HG03097 (cell line): ENCODE measurements at regions not wholly inside any gene's neighbourhood (a gene's known extent, or its start where the extent isn't known, plus 50 kb on each side); places are given as distances from the start of the nearest gene placed in this dataset.
"Not testable (repeated sequence)": the region's sequence is repeated elsewhere in the genome, so short reads cannot be mapped to it uniquely, and the experiment has no call there.

Experiments
- ATAC-seq: cut with Tn5 transposase; IDR thresholded peaks from one replicate; pipeline ENCODE4 v1.9.1; 2021; ENCODE audit not compliant: unreplicated experiment, low FRiP score

DNA sequence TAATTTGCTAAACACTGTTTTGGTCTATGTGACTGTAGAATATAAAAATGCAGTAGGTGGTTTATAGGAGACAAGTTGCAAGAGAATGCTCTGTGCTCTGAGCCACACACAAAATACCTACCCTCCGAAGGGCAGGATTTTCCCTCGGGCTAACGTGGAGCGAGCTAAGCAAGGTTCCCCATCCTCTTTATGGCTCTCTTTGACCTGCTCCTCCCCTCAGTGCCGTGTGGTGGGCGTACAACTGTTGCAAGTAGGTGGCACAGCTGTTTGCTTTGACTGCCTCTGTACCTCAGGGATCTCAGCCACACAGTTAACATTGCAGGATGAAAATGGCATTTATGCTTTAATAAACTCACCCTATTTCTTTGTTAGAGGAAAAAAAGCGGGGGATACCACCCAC, 339.1 kb downstream of the SATB1 start:
- no peak for ATAC-seq

DNA sequence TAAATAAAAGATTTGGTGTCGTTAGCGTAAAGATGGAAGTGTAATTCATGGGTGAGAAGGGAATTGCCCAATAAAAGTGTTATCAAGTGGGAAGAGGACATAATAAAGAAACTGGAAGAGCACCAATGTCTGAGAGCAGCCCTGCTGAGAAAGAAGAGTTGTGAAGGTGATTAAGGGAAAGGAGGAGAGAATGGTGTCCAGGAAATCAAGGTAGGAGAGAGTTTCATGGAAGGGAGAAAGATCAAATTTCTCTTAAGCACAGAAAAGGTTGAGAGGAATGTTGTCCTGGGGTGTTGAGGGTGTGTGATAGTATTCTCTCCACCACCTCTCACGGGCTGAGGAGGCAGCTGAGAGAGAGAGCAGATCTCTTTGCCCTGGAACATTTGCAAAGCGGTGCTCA, 339.7 kb downstream of the SATB1 start:
- ATAC-seq: no peak

DNA sequence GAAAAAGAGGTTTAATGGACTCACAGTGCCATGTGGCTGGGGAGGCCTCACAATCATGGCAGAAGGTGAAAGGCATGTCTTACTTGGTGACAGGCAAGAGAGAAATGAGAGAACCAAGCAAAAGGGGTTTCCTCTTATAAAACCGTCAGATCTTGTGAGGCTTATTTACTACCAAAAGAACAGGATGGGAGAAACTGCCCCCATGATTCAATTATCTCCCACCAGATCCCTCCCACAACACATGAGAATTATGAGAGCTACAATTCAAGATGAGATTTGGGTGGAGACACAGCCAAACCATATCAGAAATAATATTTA, 340.8 kb upstream of the TBC1D5 start:
- not testable (repeated sequence) for ATAC-seq

DNA sequence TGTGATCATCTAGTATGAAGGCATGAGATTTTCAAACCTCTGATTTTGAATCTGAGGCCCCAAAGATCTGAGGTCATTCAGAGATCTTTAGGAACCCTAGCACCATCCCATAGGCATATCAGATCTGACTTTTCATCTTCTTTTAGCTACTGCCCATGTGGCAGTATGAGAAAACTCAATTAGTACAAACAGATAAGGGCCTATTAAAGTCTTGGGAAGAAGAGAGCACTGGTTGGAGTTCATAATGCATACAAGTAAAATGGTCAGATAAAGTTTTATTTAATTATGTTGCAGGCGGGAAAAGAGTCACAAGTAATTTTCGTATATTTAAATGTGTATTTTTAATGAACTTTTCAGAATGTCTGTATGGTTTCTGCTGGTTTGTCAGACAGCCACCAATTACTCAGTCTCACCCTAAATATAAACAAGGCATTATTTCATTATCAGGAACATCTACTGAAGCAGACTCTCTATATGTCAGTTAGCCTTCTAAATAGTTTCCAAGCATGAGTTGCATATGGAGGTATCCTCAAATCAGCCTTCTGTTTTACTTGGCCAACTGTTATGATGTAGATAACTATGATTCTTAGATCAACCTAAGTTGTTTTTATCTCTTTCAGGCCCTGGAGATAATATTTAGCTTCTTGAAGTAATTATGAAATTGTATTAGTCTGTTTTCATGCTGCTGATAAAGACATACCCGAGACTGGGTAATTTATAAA, 340.3 kb upstream of the TBC1D5 start:
- ATAC-seq: no peak

DNA sequence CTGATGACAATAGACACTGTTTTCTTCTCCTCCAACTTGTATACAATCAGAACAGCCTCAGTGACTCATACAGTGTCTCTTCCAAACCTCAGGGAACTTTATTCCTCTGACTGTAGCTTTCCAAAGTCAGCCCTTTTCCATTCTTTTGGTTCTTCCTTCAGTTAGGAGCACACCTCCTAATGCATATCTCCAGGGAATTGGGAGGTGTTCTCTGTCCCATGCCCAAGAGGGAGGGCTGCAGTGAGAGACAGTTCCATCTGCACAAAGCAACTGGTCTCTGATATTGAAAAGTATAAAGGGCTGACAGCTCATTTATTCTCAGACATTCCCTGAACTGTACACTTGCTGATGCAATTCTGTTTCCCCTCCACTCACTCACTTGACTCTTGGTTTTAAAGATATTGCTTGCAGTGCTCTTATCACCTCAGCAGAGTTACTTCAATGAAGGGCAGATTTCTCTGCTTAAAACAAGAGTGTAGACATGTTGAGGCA, 337.8 kb upstream of the TBC1D5 start:
- ATAC-seq: no peak

DNA sequence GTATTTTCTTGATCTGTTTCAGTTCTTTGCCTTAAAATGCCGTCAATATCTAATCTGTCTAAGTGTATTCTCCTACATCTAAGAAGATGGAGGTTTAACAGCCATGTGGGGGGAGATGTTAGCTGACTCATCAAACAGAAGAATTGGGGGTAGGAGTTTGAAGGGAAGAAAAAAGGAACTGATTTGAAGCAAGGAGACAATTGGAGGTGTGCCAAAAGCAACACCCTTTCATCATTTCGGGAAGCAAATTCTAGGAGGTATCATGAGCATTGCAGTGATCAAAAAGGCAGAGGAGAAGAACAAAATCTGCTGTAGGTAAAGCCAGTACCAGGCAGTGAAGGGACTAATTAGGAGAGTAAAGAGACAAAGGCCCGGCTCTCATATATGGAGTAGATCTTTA, 337.3 kb upstream of the TBC1D5 start:
- ATAC-seq: no peak

DNA sequence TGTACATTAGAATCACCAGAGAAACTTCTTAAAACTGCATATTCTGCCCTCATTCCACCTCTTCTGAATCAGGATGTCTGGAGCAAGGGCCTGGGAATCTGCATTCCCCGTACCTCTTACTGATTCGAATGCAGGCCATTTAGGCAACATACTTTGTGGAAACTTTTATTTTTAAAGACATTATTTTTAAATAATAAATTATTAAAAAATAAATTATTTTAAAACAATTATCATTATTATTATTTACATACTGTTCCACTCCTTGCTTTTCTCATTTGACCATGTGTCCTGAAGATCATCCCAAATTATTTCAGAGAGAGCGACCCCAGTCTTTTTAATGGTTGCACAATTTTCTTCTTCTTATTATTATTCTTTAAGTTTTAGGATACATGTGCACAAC, 336.6 kb upstream of the TBC1D5 start:
- no peak for ATAC-seq

DNA sequence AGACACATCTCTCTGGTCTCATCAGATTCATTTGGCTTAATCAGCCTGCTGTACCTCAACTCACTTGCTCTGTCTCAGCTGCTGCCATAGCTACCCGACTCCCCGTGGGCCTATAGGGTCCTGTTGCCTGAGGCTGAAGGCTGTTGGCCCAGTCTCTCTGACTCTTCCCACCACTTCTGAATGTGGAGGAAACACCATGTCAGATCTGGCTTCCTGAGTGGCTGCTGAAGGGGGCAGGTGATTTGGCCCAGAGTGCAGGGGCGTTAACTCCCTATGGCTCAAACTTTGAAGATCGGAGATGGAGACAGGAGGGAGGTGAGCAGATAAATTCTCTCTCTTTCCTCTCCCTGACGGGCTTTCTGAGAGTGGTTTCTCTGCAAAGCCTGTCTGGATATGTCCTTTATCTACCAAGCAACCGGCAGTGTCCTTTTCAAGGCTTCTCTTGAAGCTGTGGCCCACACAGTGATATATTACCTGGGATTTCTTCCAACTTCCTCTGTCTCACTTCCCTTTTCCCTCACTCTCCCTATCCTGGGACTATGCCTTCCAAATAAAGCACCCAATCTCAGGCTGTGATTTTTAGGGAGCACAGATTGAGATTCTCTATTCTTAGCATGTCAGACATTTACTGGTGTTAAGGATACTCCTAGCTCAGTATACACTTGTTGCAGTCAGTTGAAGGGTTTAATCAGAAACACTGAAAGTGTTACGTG, 334.9 kb upstream of the TBC1D5 start:
- no peak for ATAC-seq

DNA sequence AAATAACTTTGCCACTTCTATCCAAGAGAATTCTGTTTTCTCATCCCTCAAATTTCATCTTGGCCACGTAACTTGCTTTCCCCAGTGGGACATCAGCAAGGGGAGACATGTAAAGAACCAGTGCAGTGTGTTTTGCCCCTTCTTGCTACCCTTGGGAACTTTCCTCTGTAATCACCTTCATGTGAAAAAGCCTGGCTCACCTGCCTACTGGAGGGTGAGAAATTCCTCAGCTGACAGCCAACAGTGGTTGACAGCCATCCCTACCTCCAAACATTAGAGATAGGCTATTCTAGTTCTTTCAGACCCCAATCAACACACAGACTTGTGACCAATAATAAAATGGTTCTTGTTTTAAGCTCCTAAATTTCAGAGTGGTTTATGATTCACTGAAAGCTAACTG, 333.9 kb upstream of the TBC1D5 start:
- ATAC-seq: no peak

DNA sequence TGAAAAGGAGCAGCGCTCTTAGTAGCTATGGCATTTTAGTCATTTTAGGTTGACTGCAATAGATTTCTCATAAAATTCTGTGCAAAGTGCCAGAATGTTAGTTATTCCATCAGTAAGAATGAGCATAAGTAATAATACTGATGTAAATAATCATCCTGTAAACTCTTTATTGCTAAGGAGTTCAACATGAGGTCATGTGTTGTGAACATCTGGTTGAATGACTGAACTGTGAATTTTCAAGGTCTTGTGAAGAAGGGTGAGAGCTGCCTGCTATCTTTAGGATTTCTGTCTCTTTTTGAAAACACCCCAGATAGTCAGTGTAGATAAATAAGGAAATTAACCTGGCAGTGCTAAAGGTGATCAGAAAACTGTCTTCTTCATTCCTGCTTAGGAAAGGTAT, 333.4 kb upstream of the TBC1D5 start:
- ATAC-seq: no peak

DNA sequence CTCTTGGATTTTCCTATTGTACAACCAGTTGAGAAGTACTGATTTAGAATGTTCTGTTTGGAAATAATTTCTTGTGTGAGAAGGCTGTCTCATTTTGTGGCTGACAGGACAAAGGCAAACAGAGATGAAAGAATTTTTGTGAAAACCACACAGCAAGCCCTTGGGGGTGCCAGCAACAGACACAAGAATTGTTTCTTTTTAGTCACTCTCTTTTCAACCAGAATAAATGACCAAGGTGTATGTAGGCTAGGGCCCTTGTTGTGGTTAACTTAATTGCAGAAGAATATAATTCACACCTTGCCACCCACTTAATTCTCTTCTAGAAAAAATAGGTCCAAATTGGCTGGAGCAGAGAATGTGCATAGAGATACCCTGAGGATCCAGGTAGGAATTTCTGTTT, 329.4 kb upstream of the TBC1D5 start:
- ATAC-seq: no peak

DNA sequence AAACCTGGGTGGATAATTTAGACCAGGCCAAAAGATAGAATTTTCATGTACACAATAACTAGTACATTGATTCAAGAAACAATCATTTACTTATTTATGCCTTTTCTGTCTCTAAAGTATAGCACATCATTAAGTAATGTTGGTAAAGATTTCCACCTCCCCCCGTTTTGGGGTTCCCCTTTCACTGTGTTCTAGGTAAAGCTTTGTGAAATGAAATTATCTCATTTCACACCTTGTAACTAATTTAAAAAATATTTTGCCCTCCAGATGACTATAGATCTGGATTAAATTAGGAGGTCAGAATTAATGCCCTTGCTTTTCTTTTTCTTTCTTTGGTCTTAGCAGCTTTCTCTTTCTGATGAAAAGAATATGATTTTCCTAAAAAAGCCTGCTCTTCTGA, 328.5 kb upstream of the TBC1D5 start:
- ATAC-seq: no peak

DNA sequence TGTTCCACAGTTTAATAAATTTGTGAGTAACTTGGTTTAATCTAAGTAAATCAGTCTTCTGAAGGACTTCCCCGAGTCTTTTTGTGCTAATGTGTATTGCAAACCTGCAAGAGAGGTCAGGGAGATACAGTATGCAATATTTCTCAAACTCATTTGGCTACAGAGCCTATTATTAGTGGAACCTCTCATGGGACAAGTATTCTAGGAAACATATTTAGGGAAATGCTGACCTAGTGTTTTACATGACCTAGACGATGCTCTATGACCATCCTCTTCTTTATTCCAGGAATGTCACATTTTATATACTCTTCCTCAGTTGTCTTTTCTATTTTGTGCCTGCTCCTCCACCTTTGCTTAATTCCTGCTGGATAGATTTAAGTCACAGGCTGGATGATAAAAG, 327.8 kb upstream of the TBC1D5 start:
- no peak for ATAC-seq

DNA sequence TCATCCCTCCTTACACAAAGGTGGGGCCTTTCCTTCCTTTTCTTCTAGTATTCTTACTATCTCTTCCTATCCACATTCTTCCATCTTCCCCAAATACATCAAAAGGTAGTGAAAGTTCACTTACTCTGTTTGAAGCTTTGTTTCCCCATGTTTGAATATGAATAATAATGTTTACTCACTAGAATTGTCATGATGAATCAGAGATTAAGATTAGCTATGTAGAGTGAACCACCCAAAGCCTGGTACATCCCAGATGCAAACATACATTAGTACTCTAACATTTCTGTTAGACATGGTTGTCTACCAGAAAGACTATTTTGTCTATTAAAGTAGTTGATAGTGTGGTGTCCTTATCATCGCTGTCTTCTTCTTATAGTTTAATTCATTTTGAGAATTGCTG, 327.1 kb upstream of the TBC1D5 start:
- no peak for ATAC-seq

DNA sequence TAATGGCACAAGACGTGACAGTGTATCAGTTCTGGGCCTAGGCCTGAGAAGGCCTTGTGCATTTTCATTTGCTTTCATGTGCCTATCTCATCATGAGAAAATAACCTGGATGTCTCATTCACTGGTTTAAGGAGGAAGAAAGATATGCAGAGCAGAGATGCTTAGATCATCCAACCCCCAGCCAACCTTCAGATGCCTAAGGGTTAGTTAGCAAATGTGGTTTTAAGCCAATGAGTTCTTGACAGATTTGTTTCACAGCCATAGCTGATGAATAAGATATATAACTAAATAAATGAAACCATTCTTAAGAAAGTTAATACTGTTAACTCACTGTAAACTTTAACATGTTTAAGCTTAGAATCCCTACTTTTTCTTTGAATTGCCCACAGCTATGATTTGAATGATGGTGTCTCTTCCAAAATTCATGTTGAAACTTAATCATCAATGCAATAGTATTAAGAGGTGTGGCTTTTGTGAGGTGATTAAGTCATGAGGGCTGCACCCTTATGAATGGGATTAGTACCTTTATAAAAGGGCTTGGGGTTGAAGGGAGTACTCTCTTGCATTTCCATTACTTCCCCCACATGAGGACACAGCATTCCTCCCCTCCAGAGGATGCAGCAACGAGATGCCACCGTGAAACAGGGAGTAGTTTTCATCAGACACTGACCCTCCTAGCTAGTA, 324.6 kb upstream of the TBC1D5 start:
- ATAC-seq: no peak

DNA sequence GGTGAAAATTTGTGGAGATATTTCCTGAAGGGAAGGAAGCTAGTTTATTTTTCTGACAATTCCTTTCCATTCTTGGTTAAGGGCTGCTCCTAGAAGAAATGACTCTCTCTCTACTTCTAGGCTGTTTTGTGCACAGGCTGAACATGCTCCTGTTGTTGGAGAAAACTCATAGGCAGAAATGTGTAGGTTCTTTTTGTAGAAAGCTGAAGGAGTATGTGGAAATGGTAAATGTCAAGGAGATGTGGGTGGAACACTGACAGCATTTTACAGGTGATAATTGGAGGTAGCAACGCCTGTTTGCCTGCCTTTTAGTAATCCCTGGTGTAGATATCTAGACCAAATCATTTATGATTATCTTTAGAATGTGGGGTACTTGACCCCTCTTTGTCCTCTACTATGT, 322.2 kb upstream of the TBC1D5 start:
- no peak for ATAC-seq

DNA sequence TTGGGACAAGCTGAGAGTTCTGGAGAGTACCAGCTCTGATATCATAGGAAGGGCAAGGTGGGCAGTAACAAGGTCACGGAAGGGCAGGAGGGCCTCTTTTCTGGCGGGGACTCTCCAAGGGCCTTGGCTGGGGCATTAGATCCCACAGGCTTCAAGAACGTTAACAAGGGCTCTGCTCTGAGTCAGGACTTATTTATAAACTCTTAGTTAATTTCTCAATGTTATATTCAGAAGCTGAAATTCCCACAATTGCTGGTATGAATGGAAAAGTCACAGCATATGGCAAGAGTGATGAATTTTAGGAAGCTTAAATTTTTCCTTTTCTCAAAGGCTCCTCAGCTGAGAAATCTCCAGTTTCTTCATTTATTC, 320.2 kb upstream of the TBC1D5 start:
- ATAC-seq: no peak

DNA sequence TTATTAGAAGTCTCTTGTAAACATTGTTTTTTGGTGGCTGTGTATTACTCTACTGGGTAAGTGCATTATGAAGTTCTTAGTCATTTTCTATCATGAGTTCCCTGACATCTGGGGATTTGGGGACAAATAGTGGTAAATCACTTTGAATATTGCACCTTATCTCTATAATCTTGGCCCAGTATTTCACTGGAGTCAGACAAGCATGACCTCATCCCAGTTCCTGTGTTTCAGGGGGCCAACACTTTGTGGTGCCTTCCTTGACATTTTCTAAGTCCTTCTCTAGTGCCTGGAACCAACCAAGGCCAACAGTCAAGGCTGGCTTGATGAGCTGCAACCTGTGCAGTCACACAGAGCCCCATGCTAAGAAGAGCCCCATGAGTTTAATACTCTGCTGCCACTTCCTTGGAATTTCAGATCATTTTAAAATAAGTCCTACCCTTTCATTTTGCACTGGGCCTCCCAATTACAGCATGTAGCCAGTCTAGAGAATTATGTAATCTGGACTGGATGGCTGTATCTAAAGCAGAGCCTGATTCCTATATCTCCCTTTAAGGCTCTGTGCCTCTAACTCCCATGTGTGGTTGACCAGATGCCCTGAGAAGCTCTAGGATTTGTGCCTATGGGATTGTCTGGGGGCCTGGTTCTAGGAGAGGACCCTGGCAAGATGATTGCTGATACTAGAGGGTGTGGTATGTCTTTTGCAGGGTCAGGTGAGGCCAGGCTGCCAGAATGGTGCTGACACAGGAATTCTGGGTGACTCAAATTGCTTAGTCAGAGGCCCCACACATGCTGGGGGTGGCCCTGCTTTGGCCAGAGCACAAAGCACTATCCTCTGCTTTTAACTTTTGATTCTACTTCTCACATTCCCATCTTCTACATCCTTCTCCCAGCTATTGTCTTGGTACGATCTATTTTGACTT, 319.6 kb upstream of the TBC1D5 start:
- ATAC-seq: no peak

DNA sequence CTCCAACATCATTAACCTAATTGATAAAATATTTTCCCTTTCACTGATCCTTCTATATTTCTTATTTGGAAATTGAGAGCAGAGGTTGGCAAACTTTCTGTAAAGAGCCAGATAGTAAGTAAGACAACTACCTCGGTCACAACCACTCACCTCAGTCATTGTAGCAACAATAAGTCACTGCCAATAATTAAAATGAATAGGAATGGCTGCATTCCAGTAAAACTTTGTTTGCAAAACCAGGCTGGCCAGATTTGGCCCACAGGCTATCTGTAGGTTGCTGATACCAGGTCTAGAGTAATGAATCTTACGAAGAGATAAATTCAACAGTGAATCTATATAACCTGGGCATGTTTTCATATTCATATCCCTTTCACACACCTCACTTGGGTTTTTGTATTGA, 316.2 kb upstream of the TBC1D5 start:
- ATAC-seq: no peak

DNA sequence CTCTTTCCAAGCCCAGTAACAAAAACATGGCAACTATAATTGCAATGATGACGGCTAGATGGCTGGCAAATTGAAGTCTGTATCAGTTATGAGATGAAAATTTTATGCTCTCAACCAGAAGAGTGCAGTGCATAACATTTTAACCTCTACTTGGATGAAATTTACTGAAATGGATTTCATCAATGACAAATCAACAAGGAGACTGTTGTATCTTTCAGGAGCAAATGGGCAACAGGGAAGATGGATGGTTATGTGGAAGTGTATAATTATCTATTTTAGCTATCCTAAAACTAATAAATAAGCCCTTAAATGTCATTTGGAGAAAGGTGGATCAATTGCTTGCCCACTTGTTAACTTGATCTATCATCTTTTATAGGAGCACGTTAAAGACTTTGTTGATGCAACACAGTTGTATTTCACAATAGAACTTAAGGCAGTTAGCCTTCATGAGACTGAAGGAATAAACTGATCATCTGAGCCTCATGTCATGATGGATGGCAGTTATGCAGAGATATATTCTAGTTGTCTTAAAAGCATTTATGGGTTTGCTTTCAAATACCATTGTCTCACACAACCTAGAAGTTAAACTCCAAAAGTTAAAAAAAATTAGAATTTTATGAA, 315.1 kb upstream of the TBC1D5 start:
- no peak for ATAC-seq

DNA sequence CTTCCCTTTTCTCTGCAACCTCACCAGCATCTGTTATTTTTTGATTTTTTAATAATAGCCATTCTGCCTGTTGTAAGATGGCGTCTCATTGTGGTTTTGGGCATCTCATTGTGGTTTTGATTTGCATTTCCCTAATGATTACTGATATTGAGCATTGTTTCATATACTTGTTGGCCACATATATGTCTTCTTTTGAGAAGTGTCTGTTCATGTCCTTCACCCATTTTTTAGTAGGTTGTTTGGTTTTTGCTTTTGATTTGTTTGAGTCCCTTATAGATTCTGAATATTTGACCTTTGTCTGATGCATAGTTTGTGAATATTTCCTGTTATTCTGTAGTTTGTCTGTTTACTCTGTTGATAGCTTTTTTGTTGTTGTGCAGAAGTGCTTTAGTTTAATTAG, 312.2 kb upstream of the TBC1D5 start:
- ATAC-seq: no peak
